ENCODE measurements at regions not wholly inside any gene's neighbourhood (a gene's known extent, or its start where the extent isn't known, plus 50 kb on each side); places are given as distances from the start of the nearest gene placed in this dataset.

DNA sequence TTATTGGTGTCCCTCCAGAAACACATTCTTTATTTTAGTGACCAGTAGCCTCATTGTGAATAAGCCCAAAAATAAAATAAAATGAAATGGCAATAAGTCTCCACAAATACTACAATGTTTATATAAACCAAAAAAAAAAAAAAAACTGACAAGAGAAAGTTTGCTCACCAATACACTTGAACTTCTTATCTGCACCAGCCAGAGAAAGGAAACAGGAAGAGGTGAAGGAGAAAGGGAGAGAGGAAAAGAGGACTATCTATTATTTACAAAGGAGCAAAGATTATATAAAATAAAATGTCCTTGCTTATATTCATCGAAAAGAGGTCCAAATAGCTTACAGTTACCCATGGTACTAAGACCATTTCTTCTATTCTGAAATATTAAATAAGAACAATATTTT, 176.4 kb upstream of the CCNG1 start:
- Histone ChIP-seq H3K9me1 (replicated peaks; ENCODE audit: control insufficient read depth, extremely low read depth, insufficient read depth, low read length) (no peaks in the 10 kb centered on the region), H3K27ac (ENCODE audit: insufficient read depth, low read depth, low read length) (no peak overlapping the region), H3K9me3 (replicated peaks; ENCODE audit: control insufficient read depth, insufficient read depth, low read length) (no peaks in the 10 kb centered on the region), H3K79me2 (ENCODE audit: control insufficient read depth, insufficient read depth, low read length) (no peaks in the 10 kb centered on the region), H3K27me3 (ENCODE audit: control insufficient read depth in 2 of 2, insufficient read depth in 2 of 2, low read length in 2 of 2) (no peaks in the 10 kb centered on the region), H2AFZ (ENCODE audit: low read depth, low read length) (no peak overlapping the region), H4K20me1 (replicated peaks; ENCODE audit: control insufficient read depth, extremely low read depth, insufficient read depth, low read length) (no peaks in the 10 kb centered on the region), H3K4me1 (ENCODE audit: control insufficient read depth, extremely low read depth, insufficient read depth, low read length) (peaks cover 6% of the 10 kb centered on the region), H3K9ac (replicated peaks; ENCODE audit: extremely low read depth, insufficient read depth, low read length) (no peak overlapping the region), H3K36me3 (ENCODE audit: control insufficient read depth in 2 of 2, extremely low read depth in 1 of 2, insufficient read depth in 2 of 2, low read length in 2 of 2) (no peaks in the 10 kb centered on the region), H3K4me2 (ENCODE audit: insufficient read depth, low read length) (no peak overlapping the region), H3K4me3 (replicated peaks in 1 of 3; ENCODE audit: insufficient read depth in 1 of 3, low read depth in 1 of 3, low read length in 3 of 3) (no peak overlapping the region)
- BruUV-seq (replicated peaks) = no TSS peak
- intact Hi-C loops (cut with micrococcal nuclease) = no loop called here
- peak; percentile 7 for DNase-seq (ENCODE audit: low read depth, low spot score)
- dilution Hi-C loops (cut with MboI; ENCODE audit: extremely low pct_ligation_motif_present, low sequenced_read_pairs) = no loop called here
- FAIRE-seq = no peak
- POLR2A ChIA-PET = no interaction called here
- CTCF ChIA-PET = no interaction called here
- no peak for TF ChIP-seq MYC (IDR thresholded peaks at IDR 0.05; ENCODE audit: low read depth, low read length)
- TF ChIP-seq EZH2 (IDR thresholded peaks at IDR 0.05; ENCODE audit: borderline replicate concordance, low read depth, low read length, severe bottlenecking) = no peak
- TF ChIP-seq GATA2 (IDR thresholded peaks at IDR 0.05; ENCODE audit: insufficient read depth, insufficient read length, low read depth, low read length) = no peak
- no peak for TF ChIP-seq POLR2A (IDR thresholded peaks at IDR 0.05; ENCODE audit: low read depth, low read length)
- TF ChIP-seq JUN (IDR thresholded peaks at IDR 0.05; ENCODE audit: borderline replicate concordance, insufficient read depth, insufficient read length, low read depth) = no peak
- TF ChIP-seq POLR2AphosphoS5 (IDR thresholded peaks at IDR 0.05; ENCODE audit: insufficient read depth, low read depth, low read length) = no peak
- no peak for TF ChIP-seq FOS (IDR thresholded peaks at IDR 0.05; ENCODE audit: borderline replicate concordance, insufficient read depth, low read length)
- TF ChIP-seq, protein P1, sequence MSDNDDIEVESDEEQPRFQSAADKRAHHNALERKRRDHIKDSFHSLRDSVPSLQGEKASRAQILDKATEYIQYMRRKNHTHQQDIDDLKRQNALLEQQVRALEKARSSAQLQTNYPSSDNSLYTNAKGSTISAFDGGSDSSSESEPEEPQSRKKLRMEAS (IDR thresholded peaks at IDR 0.05; ENCODE audit: insufficient read depth, insufficient read length) = no peak
- TF ChIP-seq, protein P2, sequence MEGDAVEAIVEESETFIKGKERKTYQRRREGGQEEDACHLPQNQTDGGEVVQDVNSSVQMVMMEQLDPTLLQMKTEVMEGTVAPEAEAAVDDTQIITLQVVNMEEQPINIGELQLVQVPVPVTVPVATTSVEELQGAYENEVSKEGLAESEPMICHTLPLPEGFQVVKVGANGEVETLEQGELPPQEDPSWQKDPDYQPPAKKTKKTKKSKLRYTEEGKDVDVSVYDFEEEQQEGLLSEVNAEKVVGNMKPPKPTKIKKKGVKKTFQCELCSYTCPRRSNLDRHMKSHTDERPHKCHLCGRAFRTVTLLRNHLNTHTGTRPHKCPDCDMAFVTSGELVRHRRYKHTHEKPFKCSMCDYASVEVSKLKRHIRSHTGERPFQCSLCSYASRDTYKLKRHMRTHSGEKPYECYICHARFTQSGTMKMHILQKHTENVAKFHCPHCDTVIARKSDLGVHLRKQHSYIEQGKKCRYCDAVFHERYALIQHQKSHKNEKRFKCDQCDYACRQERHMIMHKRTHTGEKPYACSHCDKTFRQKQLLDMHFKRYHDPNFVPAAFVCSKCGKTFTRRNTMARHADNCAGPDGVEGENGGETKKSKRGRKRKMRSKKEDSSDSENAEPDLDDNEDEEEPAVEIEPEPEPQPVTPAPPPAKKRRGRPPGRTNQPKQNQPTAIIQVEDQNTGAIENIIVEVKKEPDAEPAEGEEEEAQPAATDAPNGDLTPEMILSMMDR (IDR thresholded peaks at IDR 0.05; ENCODE audit: extremely low read depth in 1 of 2, insufficient read depth in 1 of 2, low read depth in 1 of 2, low read length in 2 of 2) = no peak

All from endothelial cell of umbilical vein (primary cell).